Esophagus squamous epithelium (tissue), 5 donors: ENCODE measurements at regions not wholly inside any gene's neighbourhood (a gene's known extent, or its start where the extent isn't known, plus 50 kb on each side); places are given as distances from the start of the nearest gene placed in this dataset.

Source experiments
- DNase-seq: peaks from one replicate; lab custom pipeline; 2025; lab: John Stamatoyannopoulos, UW
- H3K27ac ChIP-seq, 4 donors: fragments of 200-600 bp; sonication (generic); one replicate each; pipeline ENCODE4 v1.5.1; 2016 to 2019; ENCODE audit warnings: mild to moderate bottlenecking in 1 of 4
- H3K27me3 ChIP-seq, 4 donors: fragments of 200-600 bp; sonication (generic); 1 replicate in 3 of 4; 2 replicates in 1 of 4; pipeline versions ENCODE4 v1.5.1 to v1.6.0; 2017 to 2021; ENCODE audit warnings: antibody characterized with exemption in 1 of 4
- H3K36me3 ChIP-seq, 3 donors: fragments of 200-600 bp; sonication (generic); one replicate each; pipeline ENCODE4 v1.5.1; 2016 to 2019
- H3K4me1 ChIP-seq, 3 donors: fragments of 200-600 bp; sonication (generic); one replicate each; pipeline ENCODE4 v1.5.1; 2017 to 2019
- H3K4me3 ChIP-seq, 4 donors: fragments of 200-600 bp; sonication (generic); 1 replicate in 3 of 4; 2 replicates in 1 of 4; pipeline ENCODE4 v1.5.1; 2016 to 2019; ENCODE audit warnings: mild to moderate bottlenecking in 2 of 4, moderate library complexity in 1 of 4
- H3K9me3 ChIP-seq, 3 donors: fragments of 200-600 bp; sonication (generic); one replicate each; pipeline ENCODE4 v1.5.1; 2016 to 2019
- CTCF ChIP-seq, 6 experiments: fragments of 450-650 bp in 4 of 6; fragments of 200-600 bp in 2 of 6; sonication (generic) in 2 of 6; IDR thresholded peaks; one replicate each; pipeline ENCODE4 v1.5.1; 2016 to 2019; ENCODE audit warnings: antibody characterized with exemption in 6 of 6, mild to moderate bottlenecking in 4 of 6, moderate library complexity in 4 of 6
- POLR2A ChIP-seq, 4 donors: fragments of 450-650 bp; IDR thresholded peaks; one replicate each; pipeline ENCODE4 v1.6.1; 2017; ENCODE audit warnings: antibody characterized with exemption in 4 of 4, mild to moderate bottlenecking in 4 of 4, moderate library complexity in 3 of 4
- WGBS, 2 donors: methylation state at CpG; one replicate each; pipeline ENCODE4 v1.1.5; 2018; 5-methylcytosine and 5-hydroxymethylcytosine counted together
- intact Hi-C: fragments of 100-400 bp; cut with DNase I; formaldehyde crosslinking; loops from one replicate; pipeline ENCODE4 v1.15.0; 2022
- donor health status: DM: yes; HTN: yes; CAD: no.

- no peaks in the 10 kb centered on the region for H3K36me3 ChIP-seq
- no peak overlapping the region for H3K4me3 ChIP-seq
- intact Hi-C loops, result no loop called here
- no peaks in the 10 kb centered on the region for H3K9me3 ChIP-seq
- DNase-seq, result no peak
- H3K27ac ChIP-seq, result no peak overlapping the region
- H3K27me3 ChIP-seq, result no peaks in the 10 kb centered on the region
- 75 to 77% methylated on average over 10 of the region's 10 CpGs for WGBS, 2 donors
- peaks cover 0 to 8% (median 0%) of the 10 kb centered on the region in 3 donors for H3K4me1 ChIP-seq
- TF ChIP-seq CTCF (IDR thresholded peaks at IDR 0.05), result no peak
- no peak for TF ChIP-seq POLR2A (IDR thresholded peaks at IDR 0.05)
Observed at GRCh38 chr4:24007860-24008261, 118.0 kb upstream of the PPARGC1A start.

- WGBS, 2 donors, result 86% methylated on average over 1 of the region's 1 CpG; no CpG with 5 or more reads in 1 of the 2 donors
- intact Hi-C loops, result no loop called here
- H3K9me3 ChIP-seq, result no peaks in the 10 kb centered on the region
- DNase-seq, result no peak
- H3K36me3 ChIP-seq, result no peaks in the 10 kb centered on the region
- H3K4me1 ChIP-seq, result no peaks in the 10 kb centered on the region
- no peak for TF ChIP-seq CTCF (IDR thresholded peaks at IDR 0.05)
- TF ChIP-seq POLR2A (IDR thresholded peaks at IDR 0.05), result no peak
- peaks cover 0 to under 1% (median 0%) of the 10 kb centered on the region in 4 donors for H3K27me3 ChIP-seq
- H3K4me3 ChIP-seq, result no peak overlapping the region
- H3K27ac ChIP-seq, result no peak overlapping the region
Observed at GRCh38 chr4:24006269-24006668, 116.4 kb upstream of the PPARGC1A start.

DNA sequence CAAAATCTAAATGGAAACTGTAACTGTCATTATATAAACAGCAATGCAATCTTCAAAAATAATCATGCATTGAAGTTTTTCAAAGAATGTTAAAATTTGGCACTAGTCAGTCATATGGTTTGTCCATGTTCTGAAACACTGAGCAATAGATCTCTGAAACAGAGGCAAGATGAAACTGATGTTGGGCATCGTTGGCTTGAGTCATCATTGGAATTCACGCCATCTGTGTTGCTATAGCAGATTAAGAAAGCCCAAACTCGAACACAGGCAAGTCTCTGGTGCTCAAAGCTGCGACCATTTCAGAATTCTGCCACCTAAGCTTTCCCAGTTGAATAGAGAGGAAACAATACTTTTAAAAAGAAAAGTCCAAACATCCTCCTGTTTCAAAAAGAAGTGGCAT is 114.1 kb upstream of the PPARGC1A start:
- Histone ChIP-seq H3K4me3 (no peak overlapping the region), H3K36me3 (no peaks in the 10 kb centered on the region), H3K4me1 (no peaks in the 10 kb centered on the region), H3K9me3 (no peaks in the 10 kb centered on the region), H3K27ac (no peak overlapping the region), H3K27me3 (peaks cover 0 to 21% (median 0%) of the 10 kb centered on the region in 4 donors)
- intact Hi-C loops, result no loop called here
- no peak for TF ChIP-seq CTCF (IDR thresholded peaks at IDR 0.05)
- TF ChIP-seq POLR2A (IDR thresholded peaks at IDR 0.05), result no peak
- no peak for DNase-seq
- WGBS, 2 donors, result 45 to 47% methylated on average over 4 of the region's 4 CpGs

GRCh38 chr4:24003496-24003895 is 113.6 kb upstream of the PPARGC1A start:
- H3K27me3 ChIP-seq, result peaks cover 0 to 25% (median 0%) of the 10 kb centered on the region in 4 donors
- no peaks in the 10 kb centered on the region for H3K36me3 ChIP-seq
- no peak overlapping the region for H3K27ac ChIP-seq
- WGBS, 2 donors, result 66 to 74% methylated on average over 3 of the region's 3 CpGs
- no peaks in the 10 kb centered on the region for H3K4me1 ChIP-seq
- intact Hi-C loops, result no loop called here
- no peak for TF ChIP-seq POLR2A (IDR thresholded peaks at IDR 0.05)
- no peak for TF ChIP-seq CTCF (IDR thresholded peaks at IDR 0.05)
- no peak overlapping the region for H3K4me3 ChIP-seq
- H3K9me3 ChIP-seq, result no peaks in the 10 kb centered on the region
- no peak for DNase-seq

DNA sequence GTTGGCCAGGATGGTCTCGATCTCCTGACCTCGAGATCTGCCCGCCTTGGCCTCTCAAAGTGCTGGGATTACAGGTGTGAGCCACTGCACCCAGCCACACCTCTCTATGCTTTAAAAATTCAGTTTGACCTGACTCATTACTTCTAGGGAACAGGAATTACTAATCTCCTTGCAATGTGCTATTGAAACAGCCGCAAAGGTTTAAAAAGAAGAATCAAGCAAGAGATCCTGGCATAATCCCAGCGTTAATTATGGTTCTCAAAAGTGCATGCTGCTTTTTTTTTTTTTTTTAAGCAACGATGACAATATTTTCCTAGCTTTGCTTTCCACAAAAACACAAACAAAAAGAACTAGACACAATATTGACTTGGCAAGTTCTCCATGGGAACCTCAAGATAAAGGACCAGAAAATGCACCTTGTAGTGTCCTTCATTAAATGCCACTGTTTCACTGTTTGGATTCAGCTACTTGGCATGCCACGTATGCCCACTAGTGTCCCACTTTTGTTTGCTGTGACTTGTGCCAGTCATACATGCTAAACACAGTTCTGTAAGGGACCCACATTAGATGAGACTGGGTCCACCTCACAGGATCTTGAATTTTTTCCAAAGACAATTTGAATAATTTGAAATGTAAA is 112.6 kb upstream of the PPARGC1A start:
- H3K4me3 ChIP-seq, result no peak overlapping the region
- no peak overlapping the region for H3K27ac ChIP-seq
- H3K4me1 ChIP-seq, result no peaks in the 10 kb centered on the region
- peaks cover 0 to 30% (median 0%) of the 10 kb centered on the region in 4 donors for H3K27me3 ChIP-seq
- H3K36me3 ChIP-seq, result no peaks in the 10 kb centered on the region
- WGBS, 2 donors, result 53 to 56% methylated on average over 7 of the region's 7 CpGs
- intact Hi-C loops, result no loop called here
- peaks cover 0 to 2% (median 0%) of the 10 kb centered on the region in 3 donors for H3K9me3 ChIP-seq
- no peak for DNase-seq
- no peak for TF ChIP-seq CTCF (IDR thresholded peaks at IDR 0.05)
- no peak for TF ChIP-seq POLR2A (IDR thresholded peaks at IDR 0.05)
